A673 (cell line): ENCODE measurements at regions not wholly inside any gene's neighbourhood (a gene's known extent, or its start where the extent isn't known, plus 50 kb on each side); places are given as distances from the start of the nearest gene placed in this dataset.

Source experiments
- BruUV-seq: library from RNA; stranded (reverse); fragments of 400-500 nt; replicated peaks from 2 replicates; lab custom pipeline; 2021; lab: Mats Ljungman, UMichigan
- CTCF ChIA-PET: fragments of 300-600 bp; sonication (Branson Sonifier 250); formaldehyde crosslinking; loops from one replicate; lab custom pipeline; 2022; ENCODE audit warnings: antibody characterized with exemption; lab: Charles Lee
- POLR2A ChIA-PET: fragments of 300-600 bp; sonication (Branson Sonifier 250); formaldehyde crosslinking; loops from one replicate; lab custom pipeline; 2022; ENCODE audit warnings: antibody characterized with exemption; ENCODE audit not compliant: low non-redundant PET; lab: Charles Lee
- DNase-seq: peaks from one replicate; pipeline ENCODE4 v3.0.0-alpha.2; 2015; ENCODE audit warnings: low spot score
- H3K27ac ChIP-seq: fragments of 200-600 bp; sonication (generic); 2 replicates; pipeline ENCODE4 v1.5.1; 2016; ENCODE audit warnings: mixed run types, low read depth, mild to moderate bottlenecking, mixed read lengths, antibody characterized with exemption, low read length; ENCODE audit not compliant: poor library complexity, severe bottlenecking
- H3K27me3 ChIP-seq: fragments of 200-600 bp; sonication (generic); replicated peaks from 2 replicates; pipeline ENCODE4 v1.6.1; 2017; ENCODE audit warnings: mixed run types, low read depth, mild to moderate bottlenecking, mixed read lengths, antibody characterized with exemption, low read length; ENCODE audit not compliant: insufficient read depth, poor library complexity
- H3K36me3 ChIP-seq: fragments of 200-600 bp; sonication (generic); 2 replicates; pipeline ENCODE4 v1.6.1; 2016; ENCODE audit warnings: mixed run types, mild to moderate bottlenecking, mixed read lengths, antibody characterized with exemption, low read length; ENCODE audit not compliant: insufficient read depth, poor library complexity, severe bottlenecking
- H3K4me1 ChIP-seq: fragments of 200-600 bp; sonication (generic); 2 replicates; pipeline ENCODE4 v1.6.1; 2017; ENCODE audit warnings: mixed run types, mild to moderate bottlenecking, mixed read lengths, antibody characterized with exemption, low read length; ENCODE audit not compliant: insufficient read depth, poor library complexity, severe bottlenecking
- H3K4me3 ChIP-seq: fragments of 200-600 bp; sonication (generic); 2 replicates; pipeline ENCODE4 v1.5.1; 2016; ENCODE audit warnings: low read depth, mixed run types, mild to moderate bottlenecking, mixed read lengths, low read length; ENCODE audit not compliant: poor library complexity, severe bottlenecking
- H3K9me3 ChIP-seq: fragments of 200-600 bp; sonication (generic); 2 replicates; pipeline ENCODE4 v1.6.1; 2016; ENCODE audit warnings: mixed run types, low read depth, mild to moderate bottlenecking, mixed read lengths, antibody characterized with exemption, low read length; ENCODE audit not compliant: poor library complexity, severe bottlenecking
- CTCF ChIP-seq: fragments of 300-800, 200-600 bp; sonication (generic); conservative IDR thresholded peaks from 2 replicates; pipeline ENCODE4 v1.5.1; 2017; ENCODE audit warnings: low read depth, mild to moderate bottlenecking, antibody characterized with exemption, low read length, moderate library complexity, mixed read lengths
- EZH2 ChIP-seq: fragments of 200-600 bp; sonication (generic); IDR thresholded peaks from 2 replicates; pipeline ENCODE4 v1.6.1; 2017; ENCODE audit warnings: borderline replicate concordance, low read depth, mild to moderate bottlenecking, mixed read lengths, antibody characterized with exemption, low read length; ENCODE audit not compliant: poor library complexity, severe bottlenecking
- intact Hi-C: fragments of 100-400 bp; cut with micrococcal nuclease; formaldehyde crosslinking; loops from one replicate; pipeline ENCODE4 v1.10.0; 2022; ENCODE audit not compliant: unreplicated experiment

GRCh38 chr16:6861135-6861814 is 471.4 kb upstream of the RBFOX1 start:
- Histone ChIP-seq H3K27me3 (no peaks in the 10 kb centered on the region), H3K4me1 (no peaks in the 10 kb centered on the region), H3K27ac (no peak overlapping the region), H3K9me3 (peaks cover 6% of the 10 kb centered on the region), H3K36me3 (no peaks in the 10 kb centered on the region), H3K4me3 (no peak overlapping the region)
- no peak for DNase-seq
- no peak for TF ChIP-seq CTCF
- TF ChIP-seq EZH2: no peak
- POLR2A ChIA-PET: no interaction called here
- BruUV-seq: no TSS peak
- intact Hi-C loops: no loop called here
- CTCF ChIA-PET: no interaction called here

- no peaks in the 10 kb centered on the region for H3K27me3 ChIP-seq
- DNase-seq: no peak
- H3K9me3 ChIP-seq: peaks cover 6% of the 10 kb centered on the region
- TF ChIP-seq CTCF (no peak), EZH2 (no peak)
- H3K36me3 ChIP-seq: no peaks in the 10 kb centered on the region
- BruUV-seq: no TSS peak
- no peaks in the 10 kb centered on the region for H3K4me1 ChIP-seq
- H3K4me3 ChIP-seq: no peak overlapping the region
- CTCF ChIA-PET: no interaction called here
- POLR2A ChIA-PET: no interaction called here
- H3K27ac ChIP-seq: no peak overlapping the region
- intact Hi-C loops: no loop called here
These were observed 475.1 kb upstream of the RBFOX1 start for GRCh38 chr16:6857575-6857974.

GRCh38 chr16:6856578-6856977 is 476.1 kb upstream of the RBFOX1 start:
- no peaks in the 10 kb centered on the region for H3K9me3 ChIP-seq
- no peaks in the 10 kb centered on the region for H3K36me3 ChIP-seq
- intact Hi-C loops: no loop called here
- H3K4me3 ChIP-seq: no peak overlapping the region
- H3K27me3 ChIP-seq: no peaks in the 10 kb centered on the region
- ChIA-PET CTCF (no interaction called here), POLR2A (no interaction called here)
- H3K4me1 ChIP-seq: no peaks in the 10 kb centered on the region
- no TSS peak for BruUV-seq
- TF ChIP-seq CTCF (no peak), EZH2 (no peak)
- DNase-seq: no peak
- H3K27ac ChIP-seq: no peak overlapping the region
